RPMI7951 (cell line): ENCODE measurements at regions not wholly inside any gene's neighbourhood (a gene's known extent, or its start where the extent isn't known, plus 50 kb on each side); places are given as distances from the start of the nearest gene placed in this dataset.

ENCODE experiments used
- DNase-seq: peaks from one replicate; pipeline ENCODE4 v3.0.0-alpha.2; 2012; ENCODE audit warnings: low read depth

- DNase-seq, result no peak
Measured at GRCh38 chr6:23111984-23112383, 542.6 kb downstream of the HDGFL1 start.

GRCh38 chr6:23114812-23115504, 545.6 kb downstream of the HDGFL1 start:
- no peak for DNase-seq

- no peak for DNase-seq
Measured at GRCh38 chr6:23137611-23138010, 568.2 kb downstream of the HDGFL1 start.

- DNase-seq, result no peak
Measured at GRCh38 chr6:23140871-23141270, 571.5 kb downstream of the HDGFL1 start.

GRCh38 chr6:23145781-23146180, 576.4 kb downstream of the HDGFL1 start:
- DNase-seq, result peak; percentile 10

- DNase-seq, result no peak
Measured at GRCh38 chr6:23154159-23154558, 584.8 kb downstream of the HDGFL1 start.

GRCh38 chr6:23170049-23170448, 600.7 kb downstream of the HDGFL1 start:
- no peak for DNase-seq

- DNase-seq, result peak; percentile 9
Measured at GRCh38 chr6:23173234-23173633, 603.9 kb downstream of the HDGFL1 start.

GRCh38 chr6:23174781-23175361, 605.5 kb downstream of the HDGFL1 start:
- peak; percentile 90 for DNase-seq

- peak; percentile 16 for DNase-seq
Measured at GRCh38 chr6:23175391-23175790, 606.0 kb downstream of the HDGFL1 start.

- peak; percentile 56 for DNase-seq
Measured at GRCh38 chr6:23176471-23176870, 607.1 kb downstream of the HDGFL1 start.

- DNase-seq, result peak; percentile 81
Measured at GRCh38 chr6:23176883-23177282, 607.5 kb downstream of the HDGFL1 start.

- DNase-seq, result no peak
Measured at GRCh38 chr6:23177806-23178205, 608.4 kb downstream of the HDGFL1 start.

GRCh38 chr6:23179994-23180393, 610.6 kb downstream of the HDGFL1 start:
- no peak for DNase-seq

- peak; percentile 86 for DNase-seq
Measured at GRCh38 chr6:23180504-23181293, 611.3 kb downstream of the HDGFL1 start.

- no peak for DNase-seq
Measured at GRCh38 chr6:23181356-23182110, 612.2 kb downstream of the HDGFL1 start.

GRCh38 chr6:23183846-23184245, 614.5 kb downstream of the HDGFL1 start:
- DNase-seq, result no peak

- no peak for DNase-seq
Measured at GRCh38 chr6:23184351-23184750, 615.0 kb downstream of the HDGFL1 start.

- DNase-seq, result no peak
Measured at GRCh38 chr6:23195487-23195886, 626.1 kb downstream of the HDGFL1 start.

- DNase-seq, result no peak
Measured at GRCh38 chr6:23199541-23199940, 630.2 kb downstream of the HDGFL1 start.

GRCh38 chr6:23200946-23201345, 631.6 kb downstream of the HDGFL1 start:
- no peak for DNase-seq

GRCh38 chr6:23202207-23202606, 632.8 kb downstream of the HDGFL1 start:
- no peak for DNase-seq
